ENCODE measurements at regions not wholly inside any gene's neighbourhood (a gene's known extent, or its start where the extent isn't known, plus 50 kb on each side); places are given as distances from the start of the nearest gene placed in this dataset.

- no peak for DNase-seq
Measured at GRCh38 chr2:12177455-12178288, 431.2 kb downstream of the LPIN1 start.

- no peak for DNase-seq
Measured at GRCh38 chr2:12178289-12179080, 432.1 kb downstream of the LPIN1 start.

GRCh38 chr2:12180031-12180430 lies 433.6 kb downstream of the LPIN1 start:
- DNase-seq = no peak

GRCh38 chr2:12183032-12183645 lies 436.7 kb downstream of the LPIN1 start:
- no peak for DNase-seq

- no peak for DNase-seq
Measured at GRCh38 chr2:12192762-12193161, 446.3 kb downstream of the LPIN1 start.

GRCh38 chr2:12194968-12195367 lies 448.5 kb downstream of the LPIN1 start:
- DNase-seq = no peak

- DNase-seq = no peak
Measured at GRCh38 chr2:12196495-12196894, 450.1 kb downstream of the LPIN1 start.

GRCh38 chr2:12197133-12197532 lies 450.7 kb downstream of the LPIN1 start:
- DNase-seq = no peak

GRCh38 chr2:12199491-12200211 lies 453.2 kb downstream of the LPIN1 start:
- DNase-seq = no peak

GRCh38 chr2:12201369-12201768 lies 454.9 kb downstream of the LPIN1 start:
- no peak for DNase-seq

- DNase-seq = peak; percentile 57
Measured at GRCh38 chr2:12202313-12203075, 456.1 kb downstream of the LPIN1 start.

- no peak for DNase-seq
Measured at GRCh38 chr2:12203528-12203927, 457.1 kb downstream of the LPIN1 start.

- no peak for DNase-seq
Measured at GRCh38 chr2:12205086-12205485, 458.7 kb downstream of the LPIN1 start.

GRCh38 chr2:12207491-12207890 lies 461.1 kb downstream of the LPIN1 start:
- peak; percentile 27 for DNase-seq

- DNase-seq = no peak
Measured at GRCh38 chr2:12210016-12210933, 463.8 kb downstream of the LPIN1 start.

GRCh38 chr2:12211326-12212175 lies 465.1 kb downstream of the LPIN1 start:
- DNase-seq = no peak

- DNase-seq = no peak
Measured at GRCh38 chr2:12212841-12213597, 466.6 kb downstream of the LPIN1 start.

GRCh38 chr2:12217175-12217574 lies 470.7 kb downstream of the LPIN1 start:
- DNase-seq = no peak

GRCh38 chr2:12219761-12220160 lies 473.3 kb downstream of the LPIN1 start:
- no peak for DNase-seq
